Astrocyte (in vitro differentiated cells and primary cell): ENCODE measurements at regions not wholly inside any gene's neighbourhood (a gene's known extent, or its start where the extent isn't known, plus 50 kb on each side); places are given as distances from the start of the nearest gene placed in this dataset.

Experiments used
- EZH2 ChIP-seq: IDR thresholded peaks from 2 replicates; pipeline ENCODE4 v1.6.1; 2012; ENCODE audit warnings: mild to moderate bottlenecking, low read length, inconsistent platforms; ENCODE audit not compliant: insufficient read depth
- TF ChIP-seq, protein P1 (sequence below): IDR thresholded peaks from 2 replicates; pipeline ENCODE4 v1.5.1; 2011; ENCODE audit warnings: low read depth, mild to moderate bottlenecking, inconsistent platforms, low read length, moderate library complexity; ENCODE audit not compliant: insufficient read depth

DNA sequence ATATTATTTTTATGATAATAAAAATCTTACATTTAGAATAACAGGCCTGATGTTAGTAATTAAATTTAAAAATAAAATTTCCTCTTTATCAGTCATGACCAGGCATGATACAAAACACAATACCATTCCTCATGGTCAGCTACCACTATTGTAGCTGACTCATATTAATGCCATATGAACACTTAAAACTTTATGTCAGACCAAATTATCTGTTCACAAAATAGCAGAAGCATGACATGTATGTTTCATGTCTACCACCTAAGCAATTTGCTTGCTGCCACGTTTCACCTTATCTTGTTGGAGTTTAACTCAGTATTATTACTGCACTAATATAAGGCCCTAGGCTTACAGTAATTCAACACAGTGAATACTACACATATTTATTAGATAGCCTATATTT, 65.7 kb downstream of the HTR1B start:
- no peak for TF ChIP-seq EZH2
- TF ChIP-seq, protein P1, sequence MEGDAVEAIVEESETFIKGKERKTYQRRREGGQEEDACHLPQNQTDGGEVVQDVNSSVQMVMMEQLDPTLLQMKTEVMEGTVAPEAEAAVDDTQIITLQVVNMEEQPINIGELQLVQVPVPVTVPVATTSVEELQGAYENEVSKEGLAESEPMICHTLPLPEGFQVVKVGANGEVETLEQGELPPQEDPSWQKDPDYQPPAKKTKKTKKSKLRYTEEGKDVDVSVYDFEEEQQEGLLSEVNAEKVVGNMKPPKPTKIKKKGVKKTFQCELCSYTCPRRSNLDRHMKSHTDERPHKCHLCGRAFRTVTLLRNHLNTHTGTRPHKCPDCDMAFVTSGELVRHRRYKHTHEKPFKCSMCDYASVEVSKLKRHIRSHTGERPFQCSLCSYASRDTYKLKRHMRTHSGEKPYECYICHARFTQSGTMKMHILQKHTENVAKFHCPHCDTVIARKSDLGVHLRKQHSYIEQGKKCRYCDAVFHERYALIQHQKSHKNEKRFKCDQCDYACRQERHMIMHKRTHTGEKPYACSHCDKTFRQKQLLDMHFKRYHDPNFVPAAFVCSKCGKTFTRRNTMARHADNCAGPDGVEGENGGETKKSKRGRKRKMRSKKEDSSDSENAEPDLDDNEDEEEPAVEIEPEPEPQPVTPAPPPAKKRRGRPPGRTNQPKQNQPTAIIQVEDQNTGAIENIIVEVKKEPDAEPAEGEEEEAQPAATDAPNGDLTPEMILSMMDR, result no peak
